ENCODE measurements at regions not wholly inside any gene's neighbourhood (a gene's known extent, or its start where the extent isn't known, plus 50 kb on each side); places are given as distances from the start of the nearest gene placed in this dataset.

DNA sequence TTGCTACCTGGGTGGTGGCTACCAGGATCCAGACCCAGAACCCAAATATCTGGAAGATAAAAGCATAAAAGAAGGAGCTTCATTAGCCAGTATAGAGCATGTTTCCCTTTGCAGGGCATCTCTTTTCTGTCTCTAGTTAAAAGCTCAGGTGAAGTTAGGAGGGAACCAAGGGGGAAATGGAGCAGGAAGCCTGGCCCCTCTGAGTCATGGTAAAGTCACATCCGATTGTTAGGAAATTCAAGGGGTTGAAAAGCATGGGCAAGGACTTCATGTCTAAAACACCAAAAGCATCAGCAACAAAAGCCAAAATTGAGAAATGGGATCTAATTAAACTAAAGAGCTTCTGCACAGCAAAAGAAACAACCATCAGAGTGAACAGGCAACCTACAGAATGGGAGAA is 126.9 kb downstream of the RPIA start:
- Histone ChIP-seq H3K27me3 (ENCODE audit: control insufficient read depth, insufficient read depth, low read length) (no peaks in the 10 kb centered on the region), H3K4me3 (ENCODE audit: low read depth, low read length) (no peak overlapping the region), H3K36me3 (ENCODE audit: control insufficient read depth, insufficient read depth, low read length) (no peaks in the 10 kb centered on the region)
- TF ChIP-seq, protein P1, sequence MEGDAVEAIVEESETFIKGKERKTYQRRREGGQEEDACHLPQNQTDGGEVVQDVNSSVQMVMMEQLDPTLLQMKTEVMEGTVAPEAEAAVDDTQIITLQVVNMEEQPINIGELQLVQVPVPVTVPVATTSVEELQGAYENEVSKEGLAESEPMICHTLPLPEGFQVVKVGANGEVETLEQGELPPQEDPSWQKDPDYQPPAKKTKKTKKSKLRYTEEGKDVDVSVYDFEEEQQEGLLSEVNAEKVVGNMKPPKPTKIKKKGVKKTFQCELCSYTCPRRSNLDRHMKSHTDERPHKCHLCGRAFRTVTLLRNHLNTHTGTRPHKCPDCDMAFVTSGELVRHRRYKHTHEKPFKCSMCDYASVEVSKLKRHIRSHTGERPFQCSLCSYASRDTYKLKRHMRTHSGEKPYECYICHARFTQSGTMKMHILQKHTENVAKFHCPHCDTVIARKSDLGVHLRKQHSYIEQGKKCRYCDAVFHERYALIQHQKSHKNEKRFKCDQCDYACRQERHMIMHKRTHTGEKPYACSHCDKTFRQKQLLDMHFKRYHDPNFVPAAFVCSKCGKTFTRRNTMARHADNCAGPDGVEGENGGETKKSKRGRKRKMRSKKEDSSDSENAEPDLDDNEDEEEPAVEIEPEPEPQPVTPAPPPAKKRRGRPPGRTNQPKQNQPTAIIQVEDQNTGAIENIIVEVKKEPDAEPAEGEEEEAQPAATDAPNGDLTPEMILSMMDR (IDR thresholded peaks at IDR 0.05; ENCODE audit: insufficient read depth, low read length, poor library complexity, severe bottlenecking) = no peak
- no peak for DNase-seq (ENCODE audit: low read depth)

DNA sequence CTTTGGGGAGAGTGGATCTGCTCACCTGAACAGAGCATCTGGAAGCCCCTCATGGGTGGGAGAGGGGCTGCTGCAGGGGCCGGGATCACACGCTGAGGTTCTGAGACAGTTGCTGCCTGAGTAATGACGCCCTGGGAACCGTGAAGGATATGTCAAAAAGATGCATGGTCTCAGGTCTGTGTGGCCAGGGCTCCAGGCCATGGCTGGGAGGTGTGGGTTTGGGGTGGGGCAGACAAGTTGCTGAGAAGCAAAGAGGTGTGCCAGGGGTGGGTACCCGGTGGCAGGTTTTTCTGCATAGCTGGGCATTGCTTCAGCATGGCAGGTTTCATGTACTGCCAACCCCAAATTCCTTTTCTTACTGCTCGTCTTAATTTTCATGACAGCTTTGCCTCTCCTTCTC is 133.5 kb downstream of the RPIA start:
- TF ChIP-seq, protein P1 (IDR thresholded peaks at IDR 0.05; ENCODE audit: insufficient read depth, low read length, poor library complexity, severe bottlenecking) = no peak
- H3K27me3 ChIP-seq (ENCODE audit: control insufficient read depth, insufficient read depth, low read length) = no peaks in the 10 kb centered on the region
- no peaks in the 10 kb centered on the region for H3K36me3 ChIP-seq (ENCODE audit: control insufficient read depth, insufficient read depth, low read length)
- H3K4me3 ChIP-seq (ENCODE audit: low read depth, low read length) = no peak overlapping the region
- DNase-seq (ENCODE audit: low read depth) = no peak

DNA sequence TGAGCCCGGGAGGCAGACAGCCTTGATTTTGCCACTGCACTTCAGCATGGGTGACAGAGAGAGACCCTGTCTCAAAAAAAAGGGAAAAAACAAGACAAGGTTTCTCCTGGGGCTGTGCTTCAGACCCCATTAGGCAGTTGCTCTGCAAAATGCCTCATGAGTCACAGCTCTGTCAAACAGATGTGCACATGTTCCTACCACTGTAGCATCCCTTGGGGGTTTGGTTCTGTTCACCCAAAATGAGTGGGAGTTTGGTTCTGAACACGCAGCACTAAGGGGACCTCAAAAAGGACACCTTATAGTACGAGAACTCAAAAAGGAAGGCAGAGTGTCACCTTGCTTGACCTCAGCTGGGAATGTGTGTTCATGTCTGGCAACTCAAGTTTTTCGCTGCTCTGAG is 134.9 kb downstream of the RPIA start:
- Histone ChIP-seq H3K36me3 (ENCODE audit: control insufficient read depth, insufficient read depth, low read length) (no peaks in the 10 kb centered on the region), H3K4me3 (ENCODE audit: low read depth, low read length) (no peak overlapping the region), H3K27me3 (ENCODE audit: control insufficient read depth, insufficient read depth, low read length) (no peaks in the 10 kb centered on the region)
- no peak for DNase-seq (ENCODE audit: low read depth)
- TF ChIP-seq, protein P1 (IDR thresholded peaks at IDR 0.05; ENCODE audit: insufficient read depth, low read length, poor library complexity, severe bottlenecking) = no peak

DNA sequence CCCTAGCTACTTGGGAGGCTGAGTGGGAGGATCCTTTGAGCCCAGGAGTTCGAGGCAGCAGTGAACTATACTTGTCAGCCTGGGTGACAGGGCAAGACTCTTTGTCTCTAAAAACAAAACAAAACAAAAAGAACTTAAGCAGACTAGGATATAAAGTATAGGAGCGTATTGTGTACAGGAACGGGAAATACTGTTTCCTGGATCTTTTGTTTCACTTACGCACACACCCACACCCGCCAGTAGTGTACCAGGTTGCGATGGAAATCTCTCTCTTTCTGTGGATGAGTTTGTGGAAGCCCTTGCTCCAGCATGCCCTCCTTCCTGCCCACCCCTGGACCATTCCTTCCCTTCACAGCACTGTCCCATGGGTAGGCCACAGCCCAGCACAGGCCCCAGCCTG is 136.3 kb downstream of the RPIA start:
- TF ChIP-seq, protein P1 (IDR thresholded peaks at IDR 0.05; ENCODE audit: insufficient read depth, low read length, poor library complexity, severe bottlenecking) = no peak
- no peak for DNase-seq (ENCODE audit: low read depth)
- no peaks in the 10 kb centered on the region for H3K27me3 ChIP-seq (ENCODE audit: control insufficient read depth, insufficient read depth, low read length)
- no peak overlapping the region for H3K4me3 ChIP-seq (ENCODE audit: low read depth, low read length)
- no peaks in the 10 kb centered on the region for H3K36me3 ChIP-seq (ENCODE audit: control insufficient read depth, insufficient read depth, low read length)

DNA sequence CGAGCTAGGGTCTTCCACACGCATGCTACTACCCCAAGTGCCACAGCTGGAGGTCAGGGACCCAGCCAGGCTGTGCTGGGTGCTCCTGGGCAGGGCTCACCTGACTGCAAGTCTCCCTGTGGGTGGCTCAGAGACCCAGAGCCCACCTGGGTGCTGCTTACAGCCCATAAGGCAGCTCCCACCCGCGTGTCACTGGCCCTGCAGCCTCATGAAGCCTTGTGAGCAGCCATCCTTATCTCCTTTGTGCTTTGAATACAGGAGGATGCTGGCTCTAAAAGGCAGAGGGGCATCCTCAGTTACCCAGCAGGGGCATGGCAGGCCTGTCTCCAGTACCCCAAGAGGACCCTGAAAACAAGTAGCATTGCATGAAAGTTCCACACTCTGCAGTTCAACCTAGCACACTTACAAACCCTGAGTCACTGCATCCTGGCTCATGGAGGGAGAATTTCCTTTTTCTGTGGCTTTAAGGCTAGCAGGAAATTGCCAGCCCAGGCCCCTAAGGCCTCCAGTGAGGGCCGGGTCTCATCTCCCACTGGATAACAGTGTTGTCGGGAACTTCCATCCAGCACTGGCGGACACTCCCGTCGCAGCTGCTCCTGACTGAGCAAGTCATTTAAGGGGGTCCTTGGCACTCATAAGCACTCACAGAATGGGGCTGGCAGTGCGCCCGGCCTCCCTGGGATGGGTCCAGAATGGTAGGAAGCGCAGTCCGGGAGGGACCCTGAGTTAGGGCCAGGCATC is 137.1 kb downstream of the RPIA start:
- DNase-seq (ENCODE audit: low read depth) = no peak
- H3K4me3 ChIP-seq (ENCODE audit: low read depth, low read length) = no peak overlapping the region
- H3K36me3 ChIP-seq (ENCODE audit: control insufficient read depth, insufficient read depth, low read length) = no peaks in the 10 kb centered on the region
- TF ChIP-seq, protein P1 (IDR thresholded peaks at IDR 0.05; ENCODE audit: insufficient read depth, low read length, poor library complexity, severe bottlenecking) = no peak
- no peaks in the 10 kb centered on the region for H3K27me3 ChIP-seq (ENCODE audit: control insufficient read depth, insufficient read depth, low read length)

Measured in kidney epithelial cell (primary cell).